ENCODE measurements at regions not wholly inside any gene's neighbourhood (a gene's known extent, or its start where the extent isn't known, plus 50 kb on each side); places are given as distances from the start of the nearest gene placed in this dataset.

- no peak for DNase-seq
Measured at GRCh38 chr7:46468753-46469356, 547.8 kb upstream of the IGFBP3 start.

GRCh38 chr7:46463170-46463569, 542.1 kb upstream of the IGFBP3 start:
- no peak for DNase-seq

GRCh38 chr7:46461334-46461777, 540.3 kb upstream of the IGFBP3 start:
- no peak for DNase-seq

GRCh38 chr7:46459942-46460341, 538.9 kb upstream of the IGFBP3 start:
- DNase-seq = no peak

GRCh38 chr7:46454816-46455215, 533.7 kb upstream of the IGFBP3 start:
- no peak for DNase-seq

GRCh38 chr7:46452561-46453135, 531.6 kb upstream of the IGFBP3 start:
- DNase-seq = no peak

GRCh38 chr7:46451846-46452245, 530.8 kb upstream of the IGFBP3 start:
- no peak for DNase-seq

GRCh38 chr7:46450886-46451285, 529.8 kb upstream of the IGFBP3 start:
- no peak for DNase-seq

GRCh38 chr7:46450425-46450824, 529.4 kb upstream of the IGFBP3 start:
- no peak for DNase-seq

- no peak for DNase-seq
Measured at GRCh38 chr7:46449743-46450142, 528.7 kb upstream of the IGFBP3 start.

- DNase-seq = no peak
Measured at GRCh38 chr7:46448478-46448877, 527.4 kb upstream of the IGFBP3 start.

GRCh38 chr7:46446151-46446550, 525.1 kb upstream of the IGFBP3 start:
- no peak for DNase-seq

- no peak for DNase-seq
Measured at GRCh38 chr7:46444256-46444655, 523.2 kb upstream of the IGFBP3 start.

GRCh38 chr7:46440186-46440585, 519.1 kb upstream of the IGFBP3 start:
- DNase-seq = no peak

- DNase-seq = no peak
Measured at GRCh38 chr7:46432708-46433107, 511.6 kb upstream of the IGFBP3 start.

- no peak for DNase-seq
Measured at GRCh38 chr7:46428295-46428694, 507.2 kb upstream of the IGFBP3 start.

GRCh38 chr7:46424934-46425333, 503.9 kb upstream of the IGFBP3 start:
- no peak for DNase-seq

GRCh38 chr7:46421441-46422230, 500.6 kb upstream of the IGFBP3 start:
- DNase-seq = no peak

GRCh38 chr7:46414946-46415345, 493.9 kb upstream of the IGFBP3 start:
- no peak for DNase-seq

GRCh38 chr7:46411236-46411635, 490.2 kb upstream of the IGFBP3 start:
- no peak for DNase-seq

- DNase-seq = no peak
Measured at GRCh38 chr7:46407125-46407524, 486.1 kb upstream of the IGFBP3 start.

GRCh38 chr7:46397591-46397990, 476.5 kb upstream of the IGFBP3 start:
- DNase-seq = no peak

GRCh38 chr7:46396481-46396880, 475.4 kb upstream of the IGFBP3 start:
- DNase-seq = no peak

GRCh38 chr7:46393142-46393541, 472.1 kb upstream of the IGFBP3 start:
- no peak for DNase-seq

Data from KG1 (cell line).